Omental fat pad (tissue), 3 donors: ENCODE measurements at regions not wholly inside any gene's neighbourhood (a gene's known extent, or its start where the extent isn't known, plus 50 kb on each side); places are given as distances from the start of the nearest gene placed in this dataset.

Experiments
- ATAC-seq: fragments of 150-250 bp; one replicate; pipeline ENCODE4 v1.9.1; 2016; ENCODE audit warnings: mild to moderate bottlenecking, moderate library complexity; ENCODE audit not compliant: low FRiP score
- DNase-seq: peaks from one replicate; pipeline ENCODE4 v3.0.0-alpha.2; 2019; ENCODE audit warnings: low spot score
- CTCF ChIP-seq, 3 donors: fragments of 450-650 bp; IDR thresholded peaks; one replicate each; pipeline ENCODE4 v1.5.1; 2016 to 2017; ENCODE audit warnings: antibody characterized with exemption in 3 of 3, mild to moderate bottlenecking in 3 of 3, moderate library complexity in 2 of 3

GRCh38 chr9:87830446-87830845 is 52.2 kb upstream of the SPATA31E1 start:
- no peak for TF ChIP-seq CTCF (IDR thresholded peaks at IDR 0.05)
- no peak for DNase-seq
- ATAC-seq, result no peak

GRCh38 chr9:87831159-87831558 is 51.5 kb upstream of the SPATA31E1 start:
- ATAC-seq (no peak), DNase-seq (no peak)
- no peak for TF ChIP-seq CTCF (IDR thresholded peaks at IDR 0.05)
